ENCODE measurements at regions not wholly inside any gene's neighbourhood (a gene's known extent, or its start where the extent isn't known, plus 50 kb on each side); places are given as distances from the start of the nearest gene placed in this dataset.

DNA sequence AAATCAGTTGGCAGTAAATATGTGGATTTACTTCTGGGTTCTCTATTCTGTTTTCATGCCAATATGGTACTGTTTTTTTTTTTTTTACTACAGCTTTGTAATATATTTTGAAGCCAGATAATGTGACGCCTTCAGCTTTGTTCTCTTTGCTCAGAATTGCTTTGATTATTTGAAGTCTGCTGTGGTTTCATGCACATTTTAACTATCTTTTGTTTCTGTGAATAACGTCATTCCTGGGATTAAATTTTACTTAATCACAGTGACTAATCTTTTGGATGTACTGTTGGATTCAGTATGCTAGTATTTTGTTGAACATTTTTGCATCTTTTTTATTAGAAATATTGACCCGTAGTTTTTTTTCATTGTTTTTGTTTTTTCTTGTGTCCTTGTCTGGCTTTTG is 576.5 kb downstream of the ZNF385D start:
- Histone ChIP-seq H3K9ac (ENCODE audit: control insufficient read depth, insufficient read depth, low read length) (no peak overlapping the region), H3K4me2 (ENCODE audit: control insufficient read depth, insufficient read depth) (no peak overlapping the region), H3K27ac (ENCODE audit: control insufficient read depth, insufficient read depth) (no peak overlapping the region), H3K4me1 (ENCODE audit: control insufficient read depth, insufficient read depth, low read length) (no peaks in the 10 kb centered on the region), H3K79me2 (ENCODE audit: control insufficient read depth, insufficient read depth, low read length) (no peaks in the 10 kb centered on the region), H3K4me3 (no peak overlapping the region), H4K20me1 (ENCODE audit: control insufficient read depth, insufficient read depth) (no peaks in the 10 kb centered on the region), H3K36me3 (ENCODE audit: control insufficient read depth in 2 of 2, insufficient read depth in 2 of 2, low read length in 1 of 2) (no peaks in the 10 kb centered on the region), H3K9me3 (replicated peaks; ENCODE audit: control insufficient read depth, insufficient read depth, low read length) (no peaks in the 10 kb centered on the region), H2AFZ (ENCODE audit: control insufficient read depth, low read depth, low read length) (no peak overlapping the region), H3K27me3 (replicated peaks in 1 of 2; ENCODE audit: control insufficient read depth in 2 of 2, insufficient read depth in 2 of 2, low read length in 1 of 2) (no peaks in the 10 kb centered on the region)
- ChIA-PET CTCF (interaction anchor here (0.9 kb wide), 1 partner anchor 309 kb away, joined by 3 read pairs; no protein-coding TSS in a partner anchor), RAD21 (ENCODE audit: unreplicated experiment) (no interaction called here), POLR2A (no interaction called here), SMC1A (ENCODE audit: uncharacterized antibody, unreplicated experiment) (no interaction called here)
- 0% methylated on average over 3 of the region's 3 CpGs for WGBS (ENCODE audit: insufficient coverage, insufficient replicate concordance, low lambda C conversion rate, missing lambda C conversion rate)
- intact Hi-C loops (cut with micrococcal nuclease; ENCODE audit: unreplicated experiment): no loop called here
- no peak for ATAC-seq
- FAIRE-seq: no peak
- in situ Hi-C loops (cut with MboI): no loop called here
- no peak for DNase-seq (ENCODE audit: low read depth, low spot score)
- BruUV-seq (replicated peaks): no TSS peak
- TF ChIP-seq PRDM15 (CRISPR knock-in tag; IDR thresholded peaks at IDR 0.05) (no peak), KLF5 (IDR thresholded peaks at IDR 0.05; ENCODE audit: partially characterized antibody) (no peak), ASH2L (IDR thresholded peaks at IDR 0.05; ENCODE audit: borderline replicate concordance, low read depth) (no peak), NFIC (IDR thresholded peaks at IDR 0.05; ENCODE audit: low read depth, low read length) (no peak), HDAC2 (IDR thresholded peaks at IDR 0.05) (no peak), KAT2A (conservative IDR thresholded peaks at IDR 0.05; ENCODE audit: control insufficient read depth, low read depth, low read length) (no peak), ZNF217 (IDR thresholded peaks at IDR 0.05) (no peak), ZNF687 (IDR thresholded peaks at IDR 0.05) (no peak), EGR1 (IDR thresholded peaks at IDR 0.05; ENCODE audit: borderline replicate concordance in 1 of 2, low read depth in 2 of 2, low read length in 2 of 2) (no peak)
- TF ChIP-seq, protein P1, sequence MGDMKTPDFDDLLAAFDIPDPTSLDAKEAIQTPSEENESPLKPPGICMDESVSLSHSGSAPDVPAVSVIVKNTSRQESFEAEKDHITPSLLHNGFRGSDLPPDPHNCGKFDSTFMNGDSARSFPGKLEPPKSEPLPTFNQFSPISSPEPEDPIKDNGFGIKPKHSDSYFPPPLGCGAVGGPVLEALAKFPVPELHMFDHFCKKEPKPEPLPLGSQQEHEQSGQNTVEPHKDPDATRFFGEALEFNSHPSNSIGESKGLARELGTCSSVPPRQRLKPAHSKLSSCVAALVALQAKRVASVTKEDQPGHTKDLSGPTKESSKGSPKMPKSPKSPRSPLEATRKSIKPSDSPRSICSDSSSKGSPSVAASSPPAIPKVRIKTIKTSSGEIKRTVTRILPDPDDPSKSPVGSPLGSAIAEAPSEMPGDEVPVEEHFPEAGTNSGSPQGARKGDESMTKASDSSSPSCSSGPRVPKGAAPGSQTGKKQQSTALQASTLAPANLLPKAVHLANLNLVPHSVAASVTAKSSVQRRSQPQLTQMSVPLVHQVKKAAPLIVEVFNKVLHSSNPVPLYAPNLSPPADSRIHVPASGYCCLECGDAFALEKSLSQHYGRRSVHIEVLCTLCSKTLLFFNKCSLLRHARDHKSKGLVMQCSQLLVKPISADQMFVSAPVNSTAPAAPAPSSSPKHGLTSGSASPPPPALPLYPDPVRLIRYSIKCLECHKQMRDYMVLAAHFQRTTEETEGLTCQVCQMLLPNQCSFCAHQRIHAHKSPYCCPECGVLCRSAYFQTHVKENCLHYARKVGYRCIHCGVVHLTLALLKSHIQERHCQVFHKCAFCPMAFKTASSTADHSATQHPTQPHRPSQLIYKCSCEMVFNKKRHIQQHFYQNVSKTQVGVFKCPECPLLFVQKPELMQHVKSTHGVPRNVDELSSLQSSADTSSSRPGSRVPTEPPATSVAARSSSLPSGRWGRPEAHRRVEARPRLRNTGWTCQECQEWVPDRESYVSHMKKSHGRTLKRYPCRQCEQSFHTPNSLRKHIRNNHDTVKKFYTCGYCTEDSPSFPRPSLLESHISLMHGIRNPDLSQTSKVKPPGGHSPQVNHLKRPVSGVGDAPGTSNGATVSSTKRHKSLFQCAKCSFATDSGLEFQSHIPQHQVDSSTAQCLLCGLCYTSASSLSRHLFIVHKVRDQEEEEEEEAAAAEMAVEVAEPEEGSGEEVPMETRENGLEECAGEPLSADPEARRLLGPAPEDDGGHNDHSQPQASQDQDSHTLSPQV (IDR thresholded peaks at IDR 0.05): no peak
